ENCODE measurements at regions not wholly inside any gene's neighbourhood (a gene's known extent, or its start where the extent isn't known, plus 50 kb on each side); places are given as distances from the start of the nearest gene placed in this dataset.

- H3K27ac ChIP-seq, result no peak overlapping the region
- no peaks in the 10 kb centered on the region for H3K9me3 ChIP-seq (ENCODE audit: low read depth)
- H4K20me1 ChIP-seq (ENCODE audit: low read depth), result no peaks in the 10 kb centered on the region
- no peaks in the 10 kb centered on the region for H3K36me3 ChIP-seq
- no peak overlapping the region for H3K27ac Mint-ChIP-seq
- peak overlapping the region; percentile 51 for H3K4me3 Mint-ChIP-seq
- no peaks in the 10 kb centered on the region for H3K79me2 ChIP-seq (ENCODE audit: low read depth)
- H3K36me3 Mint-ChIP-seq, result no peaks in the 10 kb centered on the region
- H2AFZ ChIP-seq (replicated peaks), result no peak overlapping the region
- DNase-seq (ENCODE audit: low spot score), result no peak
- H3K4me1 Mint-ChIP-seq, result no peaks in the 10 kb centered on the region
- no peak overlapping the region for H3K4me2 ChIP-seq
- no peak overlapping the region for H3K9ac ChIP-seq
- H3K9me3 Mint-ChIP-seq, result peaks cover 23% of the 10 kb centered on the region
- no peaks in the 10 kb centered on the region for H3F3A ChIP-seq (ENCODE audit: low read depth)
- H3K4me3 ChIP-seq, result no peak overlapping the region
- TF ChIP-seq EZH2phosphoT487 (IDR thresholded peaks at IDR 0.05) (no peak), EZH2 (IDR thresholded peaks at IDR 0.05) (no peak)
- TF ChIP-seq, protein P1, sequence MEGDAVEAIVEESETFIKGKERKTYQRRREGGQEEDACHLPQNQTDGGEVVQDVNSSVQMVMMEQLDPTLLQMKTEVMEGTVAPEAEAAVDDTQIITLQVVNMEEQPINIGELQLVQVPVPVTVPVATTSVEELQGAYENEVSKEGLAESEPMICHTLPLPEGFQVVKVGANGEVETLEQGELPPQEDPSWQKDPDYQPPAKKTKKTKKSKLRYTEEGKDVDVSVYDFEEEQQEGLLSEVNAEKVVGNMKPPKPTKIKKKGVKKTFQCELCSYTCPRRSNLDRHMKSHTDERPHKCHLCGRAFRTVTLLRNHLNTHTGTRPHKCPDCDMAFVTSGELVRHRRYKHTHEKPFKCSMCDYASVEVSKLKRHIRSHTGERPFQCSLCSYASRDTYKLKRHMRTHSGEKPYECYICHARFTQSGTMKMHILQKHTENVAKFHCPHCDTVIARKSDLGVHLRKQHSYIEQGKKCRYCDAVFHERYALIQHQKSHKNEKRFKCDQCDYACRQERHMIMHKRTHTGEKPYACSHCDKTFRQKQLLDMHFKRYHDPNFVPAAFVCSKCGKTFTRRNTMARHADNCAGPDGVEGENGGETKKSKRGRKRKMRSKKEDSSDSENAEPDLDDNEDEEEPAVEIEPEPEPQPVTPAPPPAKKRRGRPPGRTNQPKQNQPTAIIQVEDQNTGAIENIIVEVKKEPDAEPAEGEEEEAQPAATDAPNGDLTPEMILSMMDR (IDR thresholded peaks at IDR 0.05), result no peak
- H3K4me1 ChIP-seq, result no peaks in the 10 kb centered on the region
- H3K27me3 Mint-ChIP-seq (ENCODE audit: insufficient read depth, low read depth), result peaks cover 12% of the 10 kb centered on the region
- no peaks in the 10 kb centered on the region for H3K27me3 ChIP-seq
These were observed 96.0 kb upstream of the RUFY1 start for GRCh38 chr5:179454356-179454755.

DNA sequence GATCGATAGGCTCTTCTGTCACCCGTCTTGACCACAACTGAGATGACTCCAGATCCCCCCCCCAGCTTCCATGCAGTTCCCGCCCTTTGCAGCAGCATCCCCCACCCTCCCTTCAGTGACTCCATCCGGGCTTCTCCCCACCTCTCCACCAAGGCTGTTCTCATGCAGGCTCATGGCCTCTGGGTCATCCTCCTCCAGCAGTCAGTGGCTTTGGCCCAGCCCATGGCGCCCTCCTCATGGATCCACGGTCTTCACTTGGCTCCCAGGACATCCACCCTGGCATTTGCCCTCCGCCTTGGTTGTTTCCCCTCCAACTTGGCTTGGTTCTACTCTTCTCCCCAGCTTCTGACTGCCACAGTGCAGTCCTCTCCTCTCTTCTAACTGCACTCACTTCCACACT lies 96.7 kb upstream of the RUFY1 start:
- H2AFZ ChIP-seq (replicated peaks), result no peak overlapping the region
- DNase-seq (ENCODE audit: low spot score), result no peak
- Mint-ChIP-seq H3K36me3 (no peaks in the 10 kb centered on the region), H3K27ac (no peak overlapping the region), H3K4me3 (no peak overlapping the region), H3K9me3 (peaks cover 20% of the 10 kb centered on the region), H3K4me1 (no peaks in the 10 kb centered on the region), H3K27me3 (ENCODE audit: insufficient read depth, low read depth) (peaks cover 9% of the 10 kb centered on the region)
- H3K9ac ChIP-seq, result no peak overlapping the region
- H3K4me1 ChIP-seq, result no peaks in the 10 kb centered on the region
- H3K79me2 ChIP-seq (ENCODE audit: low read depth), result no peaks in the 10 kb centered on the region
- H3K9me3 ChIP-seq (ENCODE audit: low read depth), result no peaks in the 10 kb centered on the region
- H3F3A ChIP-seq (ENCODE audit: low read depth), result no peaks in the 10 kb centered on the region
- no peaks in the 10 kb centered on the region for H3K27me3 ChIP-seq
- no peak overlapping the region for H3K27ac ChIP-seq
- H3K4me3 ChIP-seq, result no peak overlapping the region
- H3K4me2 ChIP-seq, result no peak overlapping the region
- no peaks in the 10 kb centered on the region for H4K20me1 ChIP-seq (ENCODE audit: low read depth)
- no peaks in the 10 kb centered on the region for H3K36me3 ChIP-seq
- no peak for TF ChIP-seq EZH2phosphoT487 (IDR thresholded peaks at IDR 0.05)
- TF ChIP-seq, protein P1 (IDR thresholded peaks at IDR 0.05), result no peak
- no peak for TF ChIP-seq EZH2 (IDR thresholded peaks at IDR 0.05)

DNA sequence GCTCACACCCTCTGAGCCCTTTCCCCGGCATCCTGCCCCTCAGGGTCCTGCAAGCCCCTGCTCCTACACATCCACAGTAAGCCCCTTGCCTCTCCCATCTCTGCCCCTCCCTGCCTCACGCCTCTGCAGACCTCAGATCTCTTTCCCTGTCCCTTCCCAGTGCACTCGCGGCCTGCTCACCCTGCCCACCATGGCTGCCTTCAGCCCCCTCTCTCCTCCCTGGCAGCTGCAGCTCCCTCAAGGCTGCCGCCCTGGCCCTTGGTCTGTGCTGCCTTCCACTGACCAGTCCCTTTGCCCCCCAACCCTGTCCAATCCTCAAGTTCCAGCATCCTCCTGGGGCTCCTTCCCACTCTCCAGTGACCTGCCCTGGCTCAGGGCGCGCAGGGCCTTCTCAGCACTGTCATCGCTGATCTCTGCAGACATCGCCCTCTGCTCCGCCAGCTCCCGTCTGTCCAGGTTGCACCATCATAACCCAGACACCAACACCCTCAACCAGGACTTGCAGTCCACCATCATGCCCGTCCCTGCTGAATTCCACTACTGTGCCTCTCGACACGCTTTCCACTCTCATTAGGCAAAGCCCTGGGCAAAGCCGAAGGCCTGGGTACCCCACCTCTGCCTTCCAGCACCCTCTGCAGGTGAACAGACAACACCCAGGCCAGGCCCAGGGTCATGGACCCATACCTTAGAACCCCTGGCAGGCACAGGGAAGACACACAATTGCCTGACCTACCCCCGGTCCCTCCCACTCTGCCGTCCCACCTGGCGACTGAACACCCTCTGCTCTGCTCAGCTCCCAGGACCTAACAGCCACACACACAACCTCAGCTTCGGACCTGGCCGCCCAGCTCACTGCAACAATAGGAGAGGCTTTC lies 97.8 kb upstream of the RUFY1 start:
- H3K4me3 ChIP-seq, result no peak overlapping the region
- H3K4me1 ChIP-seq, result no peaks in the 10 kb centered on the region
- H4K20me1 ChIP-seq (ENCODE audit: low read depth), result no peaks in the 10 kb centered on the region
- Mint-ChIP-seq H3K4me3 (no peak overlapping the region), H3K27me3 (ENCODE audit: insufficient read depth, low read depth) (peaks cover 9% of the 10 kb centered on the region), H3K9me3 (peaks cover 19% of the 10 kb centered on the region), H3K4me1 (no peaks in the 10 kb centered on the region), H3K27ac (no peak overlapping the region), H3K36me3 (no peaks in the 10 kb centered on the region)
- H3K27ac ChIP-seq, result no peak overlapping the region
- H3K4me2 ChIP-seq, result no peak overlapping the region
- no peak overlapping the region for H3K9ac ChIP-seq
- DNase-seq (ENCODE audit: low spot score), result no peak
- no peak for TF ChIP-seq EZH2 (IDR thresholded peaks at IDR 0.05)
- TF ChIP-seq EZH2phosphoT487 (IDR thresholded peaks at IDR 0.05), result no peak
- TF ChIP-seq, protein P1 (IDR thresholded peaks at IDR 0.05), result no peak
- H3K9me3 ChIP-seq (ENCODE audit: low read depth), result no peaks in the 10 kb centered on the region
- H3F3A ChIP-seq (ENCODE audit: low read depth), result no peaks in the 10 kb centered on the region
- no peaks in the 10 kb centered on the region for H3K36me3 ChIP-seq
- no peak overlapping the region for H2AFZ ChIP-seq (replicated peaks)
- H3K79me2 ChIP-seq (ENCODE audit: low read depth), result no peaks in the 10 kb centered on the region
- no peaks in the 10 kb centered on the region for H3K27me3 ChIP-seq

Measured in neural progenitor cell (in vitro differentiated cells).